Suppressor macrophage (primary cell): ENCODE measurements at regions not wholly inside any gene's neighbourhood (a gene's known extent, or its start where the extent isn't known, plus 50 kb on each side); places are given as distances from the start of the nearest gene placed in this dataset.
A peak's percentile ranks its signal among the peaks of the same experiment; 100 is the strongest.
"Not testable (repeated sequence)": the region's sequence is repeated elsewhere in the genome, so short reads cannot be mapped to it uniquely, and the experiment has no call there.

ENCODE experiments used
- DNase-seq, 4 experiments: peaks; one replicate each; pipeline ENCODE4 v3.0.0-alpha.2; 2020 to 2022

- DNase-seq: no peak
Measured at GRCh38 chr10:30169342-30169741, 110.0 kb upstream of the JCAD start.

GRCh38 chr10:30166929-30167328 is 107.5 kb upstream of the JCAD start:
- DNase-seq: no peak

- not testable (repeated sequence) for DNase-seq
Measured at GRCh38 chr10:30163410-30163809, 104.0 kb upstream of the JCAD start.

GRCh38 chr10:30162796-30163195 is 103.4 kb upstream of the JCAD start:
- DNase-seq: not testable (repeated sequence)

DNA sequence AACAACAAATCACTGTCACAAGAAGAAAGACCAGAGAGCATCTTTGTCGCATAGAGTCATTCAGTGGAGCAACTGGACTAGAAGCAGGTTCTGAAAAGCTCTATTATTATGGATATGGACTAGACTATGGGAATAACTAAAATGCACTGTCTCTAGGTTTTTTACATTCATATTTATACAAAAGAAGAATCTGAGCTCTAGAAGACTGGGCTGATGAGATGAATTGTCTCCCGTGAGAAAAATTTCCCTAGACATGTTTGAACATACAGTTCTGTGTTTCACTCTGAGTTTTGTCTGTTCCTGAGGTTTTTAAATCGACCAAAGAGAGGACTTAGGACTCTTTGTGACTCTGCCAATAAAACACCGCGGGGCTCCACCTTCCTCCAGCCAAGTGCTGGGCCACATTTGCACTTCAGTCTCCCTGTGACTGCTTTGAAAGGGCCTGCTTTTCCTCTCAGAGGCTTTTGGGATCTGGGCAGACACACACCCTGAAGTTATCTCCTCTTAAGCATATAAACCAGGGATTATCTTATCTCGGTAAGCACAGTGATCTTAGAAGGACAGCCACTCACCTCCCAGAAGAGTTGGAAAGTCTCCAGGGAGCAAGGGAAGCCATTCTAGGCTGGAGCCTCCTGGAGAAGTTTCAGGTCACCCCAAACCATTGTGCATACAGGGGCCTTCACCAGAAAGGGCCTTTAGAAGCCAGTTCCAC is 101.0 kb upstream of the JCAD start:
- DNase-seq: no peak

DNA sequence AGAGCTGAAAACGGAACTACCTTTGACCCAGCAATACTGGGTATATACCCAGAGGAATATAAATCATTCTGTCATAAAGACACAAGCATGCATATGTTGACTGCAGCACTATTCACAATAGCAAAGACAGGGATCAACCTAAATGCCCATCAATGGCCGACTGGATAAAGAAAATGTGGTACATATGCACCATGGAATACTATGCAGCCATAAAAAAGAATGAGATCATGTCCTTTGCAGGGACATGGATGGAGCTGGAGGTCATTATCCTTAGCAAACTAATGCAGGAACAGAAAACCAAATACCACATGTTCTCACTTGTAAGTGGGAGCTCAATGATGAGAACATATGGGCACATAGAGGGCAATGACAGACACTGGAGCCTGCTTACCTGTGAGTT is 100.2 kb upstream of the JCAD start:
- DNase-seq: not testable (repeated sequence)

DNA sequence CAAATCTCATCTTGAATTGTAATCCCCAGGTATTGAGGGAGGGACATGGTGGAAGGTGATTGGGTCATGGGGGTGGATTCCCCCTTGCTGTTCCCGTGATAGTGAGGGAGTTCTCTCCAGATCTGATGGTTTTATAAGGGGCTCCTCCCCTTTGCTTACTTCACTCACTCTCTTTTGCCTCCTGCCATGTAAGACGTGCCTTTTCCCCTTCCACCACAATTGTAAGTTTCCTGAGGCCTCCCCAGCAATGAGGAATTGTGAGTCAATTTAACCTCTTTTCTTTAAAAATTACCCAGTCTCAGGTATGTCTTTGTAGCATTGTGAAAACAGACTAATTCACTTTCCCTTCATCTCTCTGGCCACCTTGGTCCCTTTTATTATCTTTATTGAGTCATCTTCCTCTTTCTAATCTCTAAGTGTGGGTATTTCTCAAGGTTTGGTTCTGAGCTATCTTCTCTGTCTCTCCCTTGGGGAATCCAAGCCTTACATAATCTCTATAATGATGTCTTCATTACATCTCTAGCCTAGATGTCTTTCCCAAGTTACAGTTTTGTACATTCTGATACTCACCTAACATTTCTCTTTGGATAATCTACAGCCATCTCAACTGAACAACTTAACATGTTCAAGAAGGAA is 99.1 kb upstream of the JCAD start:
- DNase-seq: no peak

DNA sequence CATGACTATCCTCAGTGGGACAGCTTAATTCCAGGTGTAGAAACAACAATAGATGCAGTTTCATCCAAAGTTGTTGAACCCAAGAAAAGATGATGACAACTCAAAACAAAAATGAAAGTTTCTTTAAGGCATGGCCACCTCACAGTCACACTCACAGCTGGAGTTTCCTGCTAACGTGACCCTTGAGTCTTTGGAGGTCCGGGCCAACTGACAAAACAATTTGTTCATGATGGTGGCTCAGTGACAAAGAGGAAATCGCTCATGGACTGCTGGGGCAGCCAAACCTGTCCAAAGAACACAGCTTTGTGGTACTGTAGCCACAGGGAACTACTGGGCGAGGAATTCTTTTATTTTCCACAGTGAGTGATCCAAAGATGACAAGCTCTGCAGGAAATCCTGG is 96.0 kb upstream of the JCAD start:
- DNase-seq: no peak

GRCh38 chr10:30154561-30154960 is 95.2 kb upstream of the JCAD start:
- no peak for DNase-seq

GRCh38 chr10:30154126-30154525 is 94.7 kb upstream of the JCAD start:
- no peak for DNase-seq

GRCh38 chr10:30151581-30152389 is 92.4 kb upstream of the JCAD start:
- peak in 3 of 4 experiments; percentile 9 to 17 (median 12) for DNase-seq

- DNase-seq: no peak
Measured at GRCh38 chr10:30141423-30141822, 82.0 kb upstream of the JCAD start.

- no peak for DNase-seq
Measured at GRCh38 chr10:30134171-30134945, 75.0 kb upstream of the JCAD start.

- no peak for DNase-seq
Measured at GRCh38 chr10:30133198-30133597, 73.8 kb upstream of the JCAD start.

DNA sequence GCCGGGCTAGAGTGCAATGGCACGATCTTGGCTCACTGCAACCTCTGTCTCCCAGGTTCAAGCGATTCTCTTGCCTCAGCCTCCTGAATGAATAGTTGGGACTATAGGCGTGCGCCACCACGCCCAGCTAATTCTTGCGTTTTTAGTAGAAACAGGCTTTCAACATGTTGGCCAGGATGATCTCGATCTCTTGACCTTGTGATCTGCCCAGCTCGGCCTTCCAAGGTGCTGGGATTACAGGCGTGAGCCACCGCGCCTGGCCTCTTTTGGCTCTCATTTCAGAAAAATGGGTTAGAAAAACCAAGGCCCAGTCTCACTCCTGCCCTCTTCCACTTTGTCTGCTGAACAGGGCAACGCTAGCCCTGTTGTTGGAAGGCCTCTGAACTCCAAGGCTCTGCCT is 72.0 kb upstream of the JCAD start:
- not testable (repeated sequence) for DNase-seq

DNA sequence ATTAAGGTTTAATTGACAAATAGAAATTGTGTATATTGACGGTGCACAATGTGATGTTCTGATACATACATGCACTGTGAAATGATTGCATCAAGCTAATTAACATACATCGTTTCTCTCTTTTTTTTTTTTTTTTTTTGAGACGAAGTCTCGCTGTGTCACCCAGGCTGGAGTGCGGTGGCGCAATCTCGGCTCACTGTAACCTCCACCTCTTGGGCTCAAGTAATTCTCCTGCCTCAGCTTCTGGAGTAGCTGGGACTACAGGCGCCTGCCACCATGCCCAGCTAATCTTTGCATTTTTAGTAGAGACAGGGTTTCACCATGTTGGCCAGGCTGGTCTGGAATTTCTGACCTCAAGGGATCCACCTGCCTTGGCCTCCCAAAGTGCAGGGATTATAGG is 69.9 kb upstream of the JCAD start:
- DNase-seq: not testable (repeated sequence)

DNA sequence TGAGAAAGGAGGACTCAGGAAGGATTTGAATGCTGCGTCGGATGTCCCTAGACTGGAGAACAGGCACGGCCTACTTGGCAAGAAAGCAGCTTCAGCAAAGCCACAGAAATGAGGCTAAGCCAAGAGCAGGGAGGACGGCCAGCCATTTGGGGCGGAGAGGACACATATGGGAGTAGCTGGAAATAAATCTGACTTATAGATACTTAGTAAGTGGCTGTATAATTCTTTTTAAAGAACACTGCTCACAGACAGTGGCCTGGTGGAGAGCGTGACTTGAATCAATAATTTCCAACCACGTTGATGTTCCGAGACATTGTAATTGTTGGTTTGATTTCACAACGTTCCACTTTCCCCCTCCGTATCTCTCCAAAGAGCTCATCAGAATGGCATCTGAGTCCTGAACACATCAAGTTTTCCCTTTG is 67.7 kb upstream of the JCAD start:
- DNase-seq: no peak

GRCh38 chr10:30125496-30125895 is 66.1 kb upstream of the JCAD start:
- DNase-seq: no peak

GRCh38 chr10:30124704-30125103 is 65.3 kb upstream of the JCAD start:
- DNase-seq: no peak

GRCh38 chr10:30121401-30121800 is 62.0 kb upstream of the JCAD start:
- DNase-seq: no peak

DNA sequence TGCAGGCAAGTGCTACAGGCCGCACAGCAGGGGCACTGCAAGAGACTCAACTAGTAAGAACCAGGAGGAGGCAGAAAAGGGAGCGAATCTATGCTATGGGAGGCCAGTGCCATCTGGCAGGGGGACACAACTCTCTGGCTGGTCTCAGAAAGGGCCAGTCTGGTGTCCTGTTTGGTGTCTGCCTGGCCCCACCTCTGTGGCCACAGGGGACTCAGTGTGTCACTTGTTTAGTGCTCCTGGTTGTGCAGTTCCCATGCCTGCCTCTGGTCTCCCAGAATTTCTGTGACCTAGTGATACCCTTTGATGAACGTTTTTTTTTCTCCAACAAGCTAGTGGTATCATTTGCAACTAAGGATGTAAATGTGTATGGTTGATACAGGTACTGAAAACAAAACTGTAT is 59.2 kb upstream of the JCAD start:
- no peak for DNase-seq

- no peak for DNase-seq
Measured at GRCh38 chr10:30117812-30118501, 58.6 kb upstream of the JCAD start.
